Testis (tissue), 2 donors: ENCODE measurements at regions not wholly inside any gene's neighbourhood (a gene's known extent, or its start where the extent isn't known, plus 50 kb on each side); places are given as distances from the start of the nearest gene placed in this dataset.

Experiments
- DNase-seq: peaks from one replicate; pipeline ENCODE4 v3.0.0-alpha.2; 2019
- H3K27ac ChIP-seq, 2 donors: fragments of 200-600 bp; sonication (generic); one replicate each; pipeline ENCODE4 v1.5.1; 2019
- H3K27me3 ChIP-seq: fragments of 200-600 bp; sonication (generic); one replicate; pipeline ENCODE4 v1.5.1; 2019
- H3K36me3 ChIP-seq: fragments of 200-600 bp; sonication (generic); one replicate; pipeline ENCODE4 v1.5.1; 2017; ENCODE audit warnings: low read depth; ENCODE audit errors: missing control alignments
- H3K4me1 ChIP-seq: fragments of 200-600 bp; sonication (generic); one replicate; pipeline ENCODE4 v1.5.1; 2019
- H3K4me3 ChIP-seq, 2 donors: fragments of 200-600 bp; sonication (generic); one replicate each; pipeline ENCODE4 v1.5.1; 2017 to 2019
- H3K9me3 ChIP-seq: fragments of 200-600 bp; sonication (generic); one replicate; pipeline ENCODE4 v1.5.1; 2017
- POLR2A ChIP-seq: fragments of 450-650 bp; IDR thresholded peaks from one replicate; pipeline ENCODE4 v1.6.1; 2017; ENCODE audit warnings: antibody characterized with exemption, mild to moderate bottlenecking, moderate library complexity
- WGBS, 2 donors: methylation state at CpG; one replicate each; pipeline ENCODE4 v1.1.5; 2018; 5-methylcytosine and 5-hydroxymethylcytosine counted together
- intact Hi-C: fragments of 100-400 bp; cut with DNase I; formaldehyde crosslinking; loops from one replicate; pipeline ENCODE4 v1.15.1; 2023; ENCODE audit warnings: low total_unique reads
- TF ChIP-seq, protein P1 (sequence below), 3 experiments: fragments of 450-650 bp in 2 of 3; fragments of 200-600 bp in 1 of 3; sonication (generic) in 1 of 3; IDR thresholded peaks; one replicate each; pipeline ENCODE4 v1.5.1; 2016 to 2019; ENCODE audit warnings: antibody characterized with exemption in 3 of 3, mild to moderate bottlenecking in 2 of 3, moderate library complexity in 1 of 3

GRCh38 chr18:71012789-71013188, 723.9 kb downstream of the SOCS6 start:
- no peaks in the 10 kb centered on the region for H3K27me3 ChIP-seq
- H3K4me3 ChIP-seq = no peak overlapping the region
- WGBS, 2 donors = 85% methylated on average over 1 of the region's 1 CpG
- no peaks in the 10 kb centered on the region for H3K9me3 ChIP-seq
- H3K4me1 ChIP-seq = no peaks in the 10 kb centered on the region
- intact Hi-C loops = no loop called here
- no peaks in the 10 kb centered on the region for H3K36me3 ChIP-seq
- H3K27ac ChIP-seq = no peak overlapping the region
- no peak for TF ChIP-seq POLR2A
- TF ChIP-seq, protein P1, sequence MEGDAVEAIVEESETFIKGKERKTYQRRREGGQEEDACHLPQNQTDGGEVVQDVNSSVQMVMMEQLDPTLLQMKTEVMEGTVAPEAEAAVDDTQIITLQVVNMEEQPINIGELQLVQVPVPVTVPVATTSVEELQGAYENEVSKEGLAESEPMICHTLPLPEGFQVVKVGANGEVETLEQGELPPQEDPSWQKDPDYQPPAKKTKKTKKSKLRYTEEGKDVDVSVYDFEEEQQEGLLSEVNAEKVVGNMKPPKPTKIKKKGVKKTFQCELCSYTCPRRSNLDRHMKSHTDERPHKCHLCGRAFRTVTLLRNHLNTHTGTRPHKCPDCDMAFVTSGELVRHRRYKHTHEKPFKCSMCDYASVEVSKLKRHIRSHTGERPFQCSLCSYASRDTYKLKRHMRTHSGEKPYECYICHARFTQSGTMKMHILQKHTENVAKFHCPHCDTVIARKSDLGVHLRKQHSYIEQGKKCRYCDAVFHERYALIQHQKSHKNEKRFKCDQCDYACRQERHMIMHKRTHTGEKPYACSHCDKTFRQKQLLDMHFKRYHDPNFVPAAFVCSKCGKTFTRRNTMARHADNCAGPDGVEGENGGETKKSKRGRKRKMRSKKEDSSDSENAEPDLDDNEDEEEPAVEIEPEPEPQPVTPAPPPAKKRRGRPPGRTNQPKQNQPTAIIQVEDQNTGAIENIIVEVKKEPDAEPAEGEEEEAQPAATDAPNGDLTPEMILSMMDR (IDR thresholded peaks at IDR 0.05) = no peak
- no peak for DNase-seq

DNA sequence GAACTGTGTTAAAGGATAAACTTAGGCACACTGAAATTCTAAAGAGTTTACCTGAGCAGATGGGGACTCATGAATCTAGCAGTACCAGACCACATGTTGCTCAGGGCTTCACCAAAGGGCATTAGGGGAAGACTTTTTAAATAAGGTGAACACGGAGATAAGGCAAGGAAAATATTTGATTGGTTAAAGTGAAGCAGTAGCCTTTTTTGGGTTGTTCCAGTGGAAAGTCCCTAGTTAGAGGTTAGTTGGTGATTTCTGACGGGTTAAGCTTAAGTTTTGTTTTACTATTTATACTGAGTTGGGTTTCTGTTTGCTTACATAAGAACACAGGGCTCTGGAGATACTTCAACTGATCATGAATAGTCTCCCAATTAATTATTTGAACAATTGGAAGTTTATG, 722.5 kb downstream of the SOCS6 start:
- intact Hi-C loops = no loop called here
- H3K4me3 ChIP-seq = no peak overlapping the region
- no peaks in the 10 kb centered on the region for H3K36me3 ChIP-seq
- 80 to 90% methylated on average over 2 of the region's 2 CpGs for WGBS, 2 donors
- H3K27me3 ChIP-seq = no peaks in the 10 kb centered on the region
- no peak overlapping the region for H3K27ac ChIP-seq
- TF ChIP-seq POLR2A = no peak
- TF ChIP-seq, protein P1 (IDR thresholded peaks at IDR 0.05) = no peak
- DNase-seq = no peak
- H3K9me3 ChIP-seq = no peaks in the 10 kb centered on the region
- no peaks in the 10 kb centered on the region for H3K4me1 ChIP-seq

DNA sequence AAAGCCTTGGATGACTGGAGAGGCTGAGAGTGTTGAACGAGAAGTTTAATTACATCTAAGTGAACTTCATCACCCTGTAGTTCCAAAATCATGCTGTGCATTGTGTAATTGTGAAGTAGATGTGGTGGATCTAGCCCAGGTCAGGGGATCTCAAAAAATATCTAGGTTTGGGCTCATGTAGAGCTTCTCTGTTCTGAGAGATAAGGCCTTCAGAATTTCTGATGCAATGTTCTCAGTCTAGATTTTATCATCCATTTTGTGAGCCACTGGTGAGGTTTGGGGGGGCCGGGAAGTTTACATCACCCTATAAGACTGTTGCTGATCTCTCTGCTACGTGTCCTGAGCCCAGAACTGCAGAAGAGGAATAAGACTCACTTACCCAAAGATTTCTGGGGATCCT, 719.4 kb downstream of the SOCS6 start:
- H3K9me3 ChIP-seq = no peaks in the 10 kb centered on the region
- intact Hi-C loops = no loop called here
- H3K4me1 ChIP-seq = no peaks in the 10 kb centered on the region
- no peak overlapping the region for H3K27ac ChIP-seq
- 90 to 94% methylated on average over 3 of the region's 3 CpGs for WGBS, 2 donors
- H3K4me3 ChIP-seq = no peak overlapping the region
- no peaks in the 10 kb centered on the region for H3K36me3 ChIP-seq
- no peaks in the 10 kb centered on the region for H3K27me3 ChIP-seq
- DNase-seq = no peak
- no peak for TF ChIP-seq POLR2A
- TF ChIP-seq, protein P1 (IDR thresholded peaks at IDR 0.05) = no peak

GRCh38 chr18:71001597-71001996, 712.8 kb downstream of the SOCS6 start:
- no peak for DNase-seq
- Histone ChIP-seq H3K4me1 (no peaks in the 10 kb centered on the region), H3K27me3 (no peaks in the 10 kb centered on the region), H3K4me3 (no peak overlapping the region), H3K9me3 (no peaks in the 10 kb centered on the region), H3K27ac (no peak overlapping the region), H3K36me3 (no peaks in the 10 kb centered on the region)
- no peak for TF ChIP-seq POLR2A
- TF ChIP-seq, protein P1 (IDR thresholded peaks at IDR 0.05) = no peak
- 90 to 91% methylated on average over 2 of the region's 2 CpGs for WGBS, 2 donors
- intact Hi-C loops = no loop called here

GRCh38 chr18:70998490-70998889, 709.6 kb downstream of the SOCS6 start:
- Histone ChIP-seq H3K9me3 (no peaks in the 10 kb centered on the region), H3K4me3 (no peak overlapping the region), H3K27me3 (no peaks in the 10 kb centered on the region), H3K27ac (no peak overlapping the region), H3K36me3 (no peaks in the 10 kb centered on the region), H3K4me1 (no peaks in the 10 kb centered on the region)
- no peak for DNase-seq
- TF ChIP-seq, protein P1 (IDR thresholded peaks at IDR 0.05) = no peak
- TF ChIP-seq POLR2A = no peak
- 82 to 83% methylated on average over 5 of the region's 5 CpGs for WGBS, 2 donors
- intact Hi-C loops = no loop called here
